Aorta (tissue), 5 donors: ENCODE measurements at regions not wholly inside any gene's neighbourhood (a gene's known extent, or its start where the extent isn't known, plus 50 kb on each side); places are given as distances from the start of the nearest gene placed in this dataset.

Experiments used
- ATAC-seq: fragments of 200-7000 bp; cut with Tn5 transposase; one replicate; pipeline ENCODE4 v1.9.1; 2022; ENCODE audit warnings: moderate library complexity; ENCODE audit not compliant: low FRiP score
- DNase-seq, 2 donors: peaks; one replicate each; pipeline ENCODE4 v3.0.0-alpha.2; 2020
- H3K27ac ChIP-seq, 2 donors: one replicate each; pipeline ENCODE4 v1.5.1; 2013; ENCODE audit warnings: low read length in 2 of 2, mild to moderate bottlenecking in 2 of 2, moderate library complexity in 2 of 2, control low read depth in 1 of 2, inconsistent platforms in 1 of 2, low read depth in 1 of 2
- H3K27me3 ChIP-seq, 2 donors: one replicate each; pipeline ENCODE4 v1.6.1; 2013; ENCODE audit warnings: control low read depth in 1 of 2, low read length in 1 of 2, mild to moderate bottlenecking in 1 of 2, moderate library complexity in 1 of 2; ENCODE audit not compliant: insufficient read depth in 2 of 2, control insufficient read depth in 1 of 2
- H3K36me3 ChIP-seq, 2 donors: one replicate each; pipeline ENCODE4 v1.6.1; 2013; ENCODE audit warnings: control low read depth in 1 of 2, low read length in 1 of 2, mild to moderate bottlenecking in 1 of 2; ENCODE audit not compliant: insufficient read depth in 2 of 2, control insufficient read depth in 1 of 2
- H3K4me1 ChIP-seq, 2 donors: one replicate each; pipeline ENCODE4 v1.6.1; 2013; ENCODE audit warnings: low read length in 2 of 2, control low read depth in 1 of 2, mild to moderate bottlenecking in 1 of 2, moderate library complexity in 1 of 2; ENCODE audit not compliant: insufficient read depth in 2 of 2, control insufficient read depth in 1 of 2
- H3K4me3 ChIP-seq, 2 donors: one replicate each; pipeline ENCODE4 v1.5.1; 2013; ENCODE audit warnings: low read length in 2 of 2, control low read depth in 1 of 2, mild to moderate bottlenecking in 1 of 2
- H3K9me3 ChIP-seq: one replicate; pipeline ENCODE4 v1.6.1; 2013; ENCODE audit warnings: mild to moderate bottlenecking, low read length; ENCODE audit not compliant: control insufficient read depth
- WGBS, 2 donors: extraction: QIAGEN DNeasy Blood & Tissue Kit; methylation state at CpG; one replicate each; pipeline ENCODE4 v1.1.7; 2013; 5-methylcytosine and 5-hydroxymethylcytosine counted together
- intact Hi-C, 2 donors: fragments of 100-400 bp; cut with DNase I; formaldehyde crosslinking; loops; one replicate each; pipeline versions ENCODE4 v1.14.2 to v1.15.0; 2022
- donor health status: healthy with polysubstance abuse.
- donor health status: Bipolar disorder and iron deficiency.
- donor health status: DM: no; HTN: no; CAD: no.
- donor health status: DM: no; HTN: no; CAD: no.
- donor health status: DM: yes; HTN: yes; CAD: no.

GRCh38 chr2:182509216-182509615 is 82.4 kb upstream of the PDE1A start:
- H3K9me3 ChIP-seq = peaks cover 1% of the 10 kb centered on the region
- 85 to 99% methylated on average over 3 of the region's 3 CpGs for WGBS, 2 donors
- no peaks in the 10 kb centered on the region for H3K4me1 ChIP-seq
- no peak for DNase-seq
- no peak overlapping the region for H3K27ac ChIP-seq
- H3K27me3 ChIP-seq = no peaks in the 10 kb centered on the region
- ATAC-seq = no peak
- no peaks in the 10 kb centered on the region for H3K36me3 ChIP-seq
- intact Hi-C loops = no loop called here
- H3K4me3 ChIP-seq = no peak overlapping the region

GRCh38 chr2:182521453-182522404 is 94.9 kb upstream of the PDE1A start:
- Histone ChIP-seq H3K27ac (no peak overlapping the region), H3K4me3 (no peak overlapping the region), H3K4me1 (no peaks in the 10 kb centered on the region), H3K27me3 (no peaks in the 10 kb centered on the region), H3K9me3 (no peaks in the 10 kb centered on the region), H3K36me3 (no peaks in the 10 kb centered on the region)
- DNase-seq (no peak), ATAC-seq (no peak)
- intact Hi-C loops = no loop called here
- WGBS, 2 donors = 87 to 92% methylated on average over 9 of the region's 9 CpGs

GRCh38 chr2:182522405-182522896 is 95.6 kb upstream of the PDE1A start:
- intact Hi-C loops = no loop called here
- ATAC-seq = no peak

GRCh38 chr2:182522972-182523473 is 96.2 kb upstream of the PDE1A start:
- ATAC-seq = no peak
- DNase-seq = no peak
- H3K9me3 ChIP-seq = no peaks in the 10 kb centered on the region
- H3K27ac ChIP-seq = no peak overlapping the region
- no peaks in the 10 kb centered on the region for H3K4me1 ChIP-seq
- intact Hi-C loops = no loop called here
- no peaks in the 10 kb centered on the region for H3K36me3 ChIP-seq
- 28 to 38% methylated on average over 4 of the region's 4 CpGs for WGBS, 2 donors
- peak overlapping the region in 1 of 2 donors; percentile 69 for H3K4me3 ChIP-seq
- no peaks in the 10 kb centered on the region for H3K27me3 ChIP-seq

More at GRCh38 chr2:182522405-182522896, 95.6 kb upstream of the PDE1A start:
- WGBS, 2 donors = 28 to 38% methylated on average over 6 of the region's 6 CpGs
- Histone ChIP-seq H3K27me3 (no peaks in the 10 kb centered on the region), H3K9me3 (no peaks in the 10 kb centered on the region), H3K27ac (no peak overlapping the region), H3K36me3 (no peaks in the 10 kb centered on the region), H3K4me3 (no peak overlapping the region), H3K4me1 (no peaks in the 10 kb centered on the region)
- no peak for DNase-seq

GRCh38 chr2:182530636-182531035 is 103.8 kb upstream of the PDE1A start:
- intact Hi-C loops = no loop called here
- DNase-seq (no peak), ATAC-seq (no peak)
- Histone ChIP-seq H3K27me3 (no peaks in the 10 kb centered on the region), H3K4me3 (no peak overlapping the region), H3K27ac (no peak overlapping the region), H3K4me1 (no peaks in the 10 kb centered on the region), H3K36me3 (no peaks in the 10 kb centered on the region), H3K9me3 (no peaks in the 10 kb centered on the region)

- DNase-seq = no peak
- WGBS, 2 donors = 94 to 95% methylated on average over 1 of the region's 1 CpG
- Histone ChIP-seq H3K9me3 (no peaks in the 10 kb centered on the region), H3K4me3 (no peak overlapping the region), H3K27ac (no peak overlapping the region), H3K36me3 (no peaks in the 10 kb centered on the region), H3K4me1 (no peaks in the 10 kb centered on the region), H3K27me3 (peaks cover 0 to 2% of the 10 kb centered on the region in 2 donors)
- intact Hi-C loops = no loop called here
- no peak for ATAC-seq
These were observed 113.4 kb upstream of the PDE1A start for GRCh38 chr2:182540252-182540651.

- no peak overlapping the region for H3K27ac ChIP-seq
- no peaks in the 10 kb centered on the region for H3K4me1 ChIP-seq
- intact Hi-C loops = no loop called here
- no peak for ATAC-seq
- no peaks in the 10 kb centered on the region for H3K9me3 ChIP-seq
- H3K36me3 ChIP-seq = no peaks in the 10 kb centered on the region
- H3K27me3 ChIP-seq = peaks cover 0 to 2% of the 10 kb centered on the region in 2 donors
- no peak for DNase-seq
- H3K4me3 ChIP-seq = no peak overlapping the region
These were observed 114.4 kb upstream of the PDE1A start for GRCh38 chr2:182541268-182541667.

- Histone ChIP-seq H3K27ac (no peak overlapping the region), H3K4me1 (no peaks in the 10 kb centered on the region), H3K9me3 (no peaks in the 10 kb centered on the region), H3K27me3 (peaks cover 0 to 2% of the 10 kb centered on the region in 2 donors), H3K4me3 (no peak overlapping the region), H3K36me3 (no peaks in the 10 kb centered on the region)
- intact Hi-C loops = no loop called here
- DNase-seq (no peak), ATAC-seq (peak; percentile 57)
- WGBS, 2 donors = 19 to 33% methylated on average over 6 of the region's 6 CpGs
These were observed 115.8 kb upstream of the PDE1A start for GRCh38 chr2:182542501-182543258.
